Ovary (tissue), 3 donors: ENCODE measurements at regions not wholly inside any gene's neighbourhood (a gene's known extent, or its start where the extent isn't known, plus 50 kb on each side); places are given as distances from the start of the nearest gene placed in this dataset.

ENCODE experiments used
- CTCF ChIP-seq, 3 donors: fragments of 450-650 bp in 2 of 3; fragments of 200-600 bp in 1 of 3; IDR thresholded peaks; one replicate each; pipeline versions ENCODE4 v1.5.1 to v1.8.0; 2016 to 2022; ENCODE audit warnings: antibody characterized with exemption in 3 of 3, mild to moderate bottlenecking in 1 of 3
- EP300 ChIP-seq: sonication (generic); formaldehyde crosslinking; IDR thresholded peaks from one replicate; pipeline ENCODE4 v1.6.1; 2017; ENCODE audit warnings: antibody characterized with exemption
- donor health status: DM: no; HTN: no; CAD: no.

GRCh38 chr11:119823077-119823476 is 94.1 kb upstream of the NECTIN1 start:
- TF ChIP-seq CTCF (IDR thresholded peaks at IDR 0.05) (no peak), EP300 (no peak)
